Panc1 (cell line): ENCODE measurements at regions not wholly inside any gene's neighbourhood (a gene's known extent, or its start where the extent isn't known, plus 50 kb on each side); places are given as distances from the start of the nearest gene placed in this dataset.

Experiments
- ATAC-seq: fragments of 200-7000 bp; cut with Tn5 transposase; 2 replicates; pipeline ENCODE4 v1.9.1; 2020; ENCODE audit warnings: mild to moderate bottlenecking, moderate library complexity
- BruUV-seq: library from RNA; stranded (reverse); fragments of 400-500 nt; replicated peaks from 2 replicates; lab custom pipeline; 2021; lab: Mats Ljungman, UMichigan
- CTCF ChIA-PET: fragments of 300-600 bp; sonication (Branson Sonifier 250); formaldehyde crosslinking; loops from one replicate; lab custom pipeline; 2022; ENCODE audit warnings: antibody characterized with exemption; lab: Charles Lee
- POLR2A ChIA-PET: fragments of 300-600 bp; sonication (Branson Sonifier 250); formaldehyde crosslinking; loops from one replicate; lab custom pipeline; 2022; ENCODE audit warnings: antibody characterized with exemption; lab: Charles Lee
- DNase-seq: peaks from one replicate; pipeline ENCODE4 v3.0.0-alpha.2; 2010; ENCODE audit warnings: low read depth, low spot score
- H3K27ac ChIP-seq: 2 replicates; pipeline ENCODE4 v1.5.1; 2011; ENCODE audit warnings: mild to moderate bottlenecking, low read length, inconsistent platforms
- H3K27me3 ChIP-seq: fragments of 200-500 bp; sonication (Bioruptor generic); 2 replicates; pipeline ENCODE4 v1.6.0; 2014; ENCODE audit warnings: low read length, inconsistent platforms; ENCODE audit not compliant: control insufficient read depth, insufficient read depth
- H3K36me3 ChIP-seq: fragments of 200-500 bp; sonication (Bioruptor generic); 2 replicates; pipeline ENCODE4 v1.5.1; 2014; ENCODE audit warnings: inconsistent platforms, mild to moderate bottlenecking, low read length, moderate library complexity; ENCODE audit not compliant: control insufficient read depth, insufficient read depth
- H3K4me1 ChIP-seq: 2 replicates; pipeline ENCODE4 v1.5.1; 2011; ENCODE audit warnings: inconsistent platforms, mild to moderate bottlenecking, low read length, moderate library complexity; ENCODE audit not compliant: control insufficient read depth, insufficient read depth
- H3K4me3 ChIP-seq, 2 experiments: 2 replicates each; pipeline ENCODE4 v1.5.1; 2011 to 2012; ENCODE audit warnings: low read depth in 2 of 2, low read length in 2 of 2, mild to moderate bottlenecking in 2 of 2, inconsistent platforms in 1 of 2, moderate library complexity in 1 of 2
- H3K9me3 ChIP-seq: fragments of 200-500 bp; sonication (Bioruptor generic); 2 replicates; pipeline ENCODE4 v1.5.1; 2014; ENCODE audit warnings: low read depth, mild to moderate bottlenecking, inconsistent platforms, low read length, moderate library complexity; ENCODE audit not compliant: control insufficient read depth, insufficient read depth
- POLR2AphosphoS5 ChIP-seq: IDR thresholded peaks from 2 replicates; pipeline ENCODE4 v1.6.1; 2012; ENCODE audit warnings: mild to moderate bottlenecking, low read depth, low read length, moderate library complexity
- SIN3A ChIP-seq: IDR thresholded peaks from 2 replicates; pipeline ENCODE4 v1.6.1; 2012; ENCODE audit warnings: low read depth, mild to moderate bottlenecking, low read length, moderate library complexity, borderline replicate concordance; ENCODE audit not compliant: insufficient read depth
- TCF7L2 ChIP-seq: IDR thresholded peaks from 2 replicates; pipeline ENCODE4 v1.6.1; 2011; ENCODE audit warnings: mild to moderate bottlenecking, low read depth, low read length, inconsistent platforms
- in situ Hi-C: cut with HindIII; loops from 2 replicates; pipeline ENCODE4 v1.10.0; 2016; ENCODE audit warnings: low sequenced_read_pairs, low pct_unique_long_range_greater_than_20kb
- intact Hi-C: fragments of 100-400 bp; cut with micrococcal nuclease; formaldehyde crosslinking; loops from one replicate; pipeline ENCODE4 v1.10.0; 2022; ENCODE audit not compliant: unreplicated experiment
- TF ChIP-seq, protein P1 (sequence below), 2 experiments: IDR thresholded peaks; 2 replicates each; pipeline ENCODE4 v1.6.1; 2011 to 2012; ENCODE audit warnings: low read depth in 2 of 2, control low read depth in 1 of 2, low read length in 1 of 2, mild to moderate bottlenecking in 1 of 2, moderate library complexity in 1 of 2; ENCODE audit not compliant: insufficient read depth in 1 of 2
- TF ChIP-seq, protein P2 (sequence below): fragments of 450-650 bp; IDR thresholded peaks from 2 replicates; pipeline ENCODE4 v1.5.1; 2017; ENCODE audit warnings: mild to moderate bottlenecking

- intact Hi-C loops, result no loop called here
- Histone ChIP-seq H3K27me3 (no peaks in the 10 kb centered on the region; the same call in 1 of the 2 replicates), H3K4me3 (no peak overlapping the region), H3K9me3 (no peaks in the 10 kb centered on the region), H3K27ac (no peak overlapping the region), H3K36me3 (no peaks in the 10 kb centered on the region), H3K4me1 (no peaks in the 10 kb centered on the region)
- TF ChIP-seq, protein P1, sequence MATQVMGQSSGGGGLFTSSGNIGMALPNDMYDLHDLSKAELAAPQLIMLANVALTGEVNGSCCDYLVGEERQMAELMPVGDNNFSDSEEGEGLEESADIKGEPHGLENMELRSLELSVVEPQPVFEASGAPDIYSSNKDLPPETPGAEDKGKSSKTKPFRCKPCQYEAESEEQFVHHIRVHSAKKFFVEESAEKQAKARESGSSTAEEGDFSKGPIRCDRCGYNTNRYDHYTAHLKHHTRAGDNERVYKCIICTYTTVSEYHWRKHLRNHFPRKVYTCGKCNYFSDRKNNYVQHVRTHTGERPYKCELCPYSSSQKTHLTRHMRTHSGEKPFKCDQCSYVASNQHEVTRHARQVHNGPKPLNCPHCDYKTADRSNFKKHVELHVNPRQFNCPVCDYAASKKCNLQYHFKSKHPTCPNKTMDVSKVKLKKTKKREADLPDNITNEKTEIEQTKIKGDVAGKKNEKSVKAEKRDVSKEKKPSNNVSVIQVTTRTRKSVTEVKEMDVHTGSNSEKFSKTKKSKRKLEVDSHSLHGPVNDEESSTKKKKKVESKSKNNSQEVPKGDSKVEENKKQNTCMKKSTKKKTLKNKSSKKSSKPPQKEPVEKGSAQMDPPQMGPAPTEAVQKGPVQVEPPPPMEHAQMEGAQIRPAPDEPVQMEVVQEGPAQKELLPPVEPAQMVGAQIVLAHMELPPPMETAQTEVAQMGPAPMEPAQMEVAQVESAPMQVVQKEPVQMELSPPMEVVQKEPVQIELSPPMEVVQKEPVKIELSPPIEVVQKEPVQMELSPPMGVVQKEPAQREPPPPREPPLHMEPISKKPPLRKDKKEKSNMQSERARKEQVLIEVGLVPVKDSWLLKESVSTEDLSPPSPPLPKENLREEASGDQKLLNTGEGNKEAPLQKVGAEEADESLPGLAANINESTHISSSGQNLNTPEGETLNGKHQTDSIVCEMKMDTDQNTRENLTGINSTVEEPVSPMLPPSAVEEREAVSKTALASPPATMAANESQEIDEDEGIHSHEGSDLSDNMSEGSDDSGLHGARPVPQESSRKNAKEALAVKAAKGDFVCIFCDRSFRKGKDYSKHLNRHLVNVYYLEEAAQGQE (IDR thresholded peaks at IDR 0.05; ENCODE audit: insufficient read depth in 1 of 2, low read depth in 2 of 2, low read length in 1 of 2), result no peak
- TF ChIP-seq SIN3A, result no peak
- TF ChIP-seq TCF7L2, result no peak
- no peak for TF ChIP-seq POLR2AphosphoS5
- TF ChIP-seq, protein P2, sequence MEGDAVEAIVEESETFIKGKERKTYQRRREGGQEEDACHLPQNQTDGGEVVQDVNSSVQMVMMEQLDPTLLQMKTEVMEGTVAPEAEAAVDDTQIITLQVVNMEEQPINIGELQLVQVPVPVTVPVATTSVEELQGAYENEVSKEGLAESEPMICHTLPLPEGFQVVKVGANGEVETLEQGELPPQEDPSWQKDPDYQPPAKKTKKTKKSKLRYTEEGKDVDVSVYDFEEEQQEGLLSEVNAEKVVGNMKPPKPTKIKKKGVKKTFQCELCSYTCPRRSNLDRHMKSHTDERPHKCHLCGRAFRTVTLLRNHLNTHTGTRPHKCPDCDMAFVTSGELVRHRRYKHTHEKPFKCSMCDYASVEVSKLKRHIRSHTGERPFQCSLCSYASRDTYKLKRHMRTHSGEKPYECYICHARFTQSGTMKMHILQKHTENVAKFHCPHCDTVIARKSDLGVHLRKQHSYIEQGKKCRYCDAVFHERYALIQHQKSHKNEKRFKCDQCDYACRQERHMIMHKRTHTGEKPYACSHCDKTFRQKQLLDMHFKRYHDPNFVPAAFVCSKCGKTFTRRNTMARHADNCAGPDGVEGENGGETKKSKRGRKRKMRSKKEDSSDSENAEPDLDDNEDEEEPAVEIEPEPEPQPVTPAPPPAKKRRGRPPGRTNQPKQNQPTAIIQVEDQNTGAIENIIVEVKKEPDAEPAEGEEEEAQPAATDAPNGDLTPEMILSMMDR, result no peak
- in situ Hi-C loops, result no loop called here
- DNase-seq, result no peak
- BruUV-seq, result no TSS peak
- ChIA-PET POLR2A (no interaction called here), CTCF (no interaction called here)
- ATAC-seq, result no peak
Observed at GRCh38 chr2:175431101-175431946, 249.8 kb upstream of the ATP5MC3 start.

- POLR2A ChIA-PET, result no interaction called here
- Histone ChIP-seq H3K27me3 (no peaks in the 10 kb centered on the region; the same call in 1 of the 2 replicates), H3K36me3 (no peaks in the 10 kb centered on the region), H3K27ac (no peak overlapping the region), H3K4me3 (no peak overlapping the region), H3K9me3 (no peaks in the 10 kb centered on the region), H3K4me1 (no peaks in the 10 kb centered on the region)
- CTCF ChIA-PET, result no interaction called here
- no peak for DNase-seq
- TF ChIP-seq, protein P1 (IDR thresholded peaks at IDR 0.05; ENCODE audit: insufficient read depth in 1 of 2, low read depth in 2 of 2, low read length in 1 of 2), result no peak
- TF ChIP-seq, protein P2, result no peak
- no peak for TF ChIP-seq SIN3A
- TF ChIP-seq TCF7L2, result no peak
- no peak for TF ChIP-seq POLR2AphosphoS5
- BruUV-seq, result no TSS peak
- ATAC-seq, result no peak
- intact Hi-C loops (no loop called here), in situ Hi-C loops (no loop called here)
Observed at GRCh38 chr2:175430236-175430635, 248.7 kb upstream of the ATP5MC3 start.
